ENCODE measurements at regions not wholly inside any gene's neighbourhood (a gene's known extent, or its start where the extent isn't known, plus 50 kb on each side); places are given as distances from the start of the nearest gene placed in this dataset.
A peak's percentile ranks its signal among the peaks of the same experiment; 100 is the strongest.
"Not testable (repeated sequence)": the region's sequence is repeated elsewhere in the genome, so short reads cannot be mapped to it uniquely, and the experiment has no call there.

- DNase-seq = no peak
Observed at GRCh38 chrX:80929251-80929650, 119.6 kb upstream of the BRWD3 start.

- DNase-seq = no peak
Observed at GRCh38 chrX:80917919-80918318, 108.2 kb upstream of the BRWD3 start.

- not testable (repeated sequence) for DNase-seq
Observed at GRCh38 chrX:80912351-80912750, 102.7 kb upstream of the BRWD3 start.

GRCh38 chrX:80879916-80880315 is 70.2 kb upstream of the BRWD3 start:
- no peak for DNase-seq

GRCh38 chrX:80879143-80879542 is 69.5 kb upstream of the BRWD3 start:
- no peak for DNase-seq

- DNase-seq = peak; percentile 19 to 42 (median 32)
Observed at GRCh38 chrX:80876877-80877276, 67.2 kb upstream of the BRWD3 start.
